Activated CD8-positive, alpha-beta T cell treated with anti-CD3 and anti-CD28 coated beads for 36 hours (primary cell): ENCODE measurements at regions not wholly inside any gene's neighbourhood (a gene's known extent, or its start where the extent isn't known, plus 50 kb on each side); places are given as distances from the start of the nearest gene placed in this dataset.

Experiments
- ATAC-seq: fragments of 200-7000 bp; cut with Tn5 transposase; one replicate; pipeline ENCODE4 v1.10.0; 2021; ENCODE audit warnings: mild to moderate bottlenecking, moderate library complexity
- CTCF ChIA-PET: fragments of 350-600 bp; sonication (Branson Sonifier 250); formaldehyde crosslinking; loops from one replicate; lab custom pipeline; 2021; ENCODE audit warnings: antibody characterized with exemption; lab: Charles Lee
- POLR2A ChIA-PET: fragments of 350-600 bp; sonication (Branson Sonifier 250); formaldehyde crosslinking; loops from one replicate; lab custom pipeline; 2021; ENCODE audit warnings: antibody characterized with exemption; lab: Charles Lee
- DNase-seq: peaks from one replicate; pipeline ENCODE4 v3.0.0-alpha.2; 2020
- H3K27ac Mint-ChIP-seq: one replicate; pipeline ENCODE4 v1.8.0; 2021; ENCODE audit warnings: mild to moderate bottlenecking, mixed read lengths
- H3K27me3 Mint-ChIP-seq: one replicate; pipeline ENCODE4 v1.8.0; 2021; ENCODE audit warnings: mixed read lengths
- H3K36me3 Mint-ChIP-seq: one replicate; pipeline ENCODE4 v1.8.0; 2021; ENCODE audit warnings: low read depth, mixed read lengths
- H3K4me1 Mint-ChIP-seq: one replicate; pipeline ENCODE4 v1.8.0; 2021; ENCODE audit warnings: low read depth, mixed read lengths
- H3K4me3 Mint-ChIP-seq: one replicate; pipeline ENCODE4 v1.8.0; 2021; ENCODE audit warnings: mild to moderate bottlenecking, moderate library complexity, mixed read lengths
- H3K9me3 Mint-ChIP-seq: one replicate; pipeline ENCODE4 v1.8.0; 2021; ENCODE audit warnings: mixed read lengths
- CTCF ChIP-seq: fragments of 200-600 bp; IDR thresholded peaks from one replicate; pipeline ENCODE4 v1.8.0; 2022; ENCODE audit warnings: antibody characterized with exemption, mild to moderate bottlenecking
- intact Hi-C: fragments of 100-400 bp; cut with micrococcal nuclease; formaldehyde crosslinking; loops from one replicate; pipeline ENCODE4 v1.10.0; 2022

- intact Hi-C loops, result no loop called here
- ChIA-PET POLR2A (no interaction called here), CTCF (interaction anchor here (1.3 kb wide), 1 partner anchor 16 kb away, joined by 3 read pairs; no protein-coding TSS in a partner anchor)
- Mint-ChIP-seq H3K36me3 (no peaks in the 10 kb centered on the region), H3K27me3 (no peaks in the 10 kb centered on the region), H3K27ac (no peak overlapping the region), H3K9me3 (no peaks in the 10 kb centered on the region), H3K4me1 (no peaks in the 10 kb centered on the region), H3K4me3 (no peak overlapping the region)
- no peak for TF ChIP-seq CTCF
- ATAC-seq (no peak), DNase-seq (no peak)
Measured at GRCh38 chr17:13352747-13353415, 248.8 kb downstream of the HS3ST3A1 start.

- POLR2A ChIA-PET, result no interaction called here
- no peaks in the 10 kb centered on the region for H3K9me3 Mint-ChIP-seq
- no peak overlapping the region for H3K4me3 Mint-ChIP-seq
- CTCF ChIA-PET, result no interaction called here
- TF ChIP-seq CTCF, result no peak
- H3K4me1 Mint-ChIP-seq, result peaks cover 7% of the 10 kb centered on the region
- ATAC-seq (no peak), DNase-seq (no peak)
- intact Hi-C loops, result no loop called here
- no peak overlapping the region for H3K27ac Mint-ChIP-seq
- no peaks in the 10 kb centered on the region for H3K27me3 Mint-ChIP-seq
- H3K36me3 Mint-ChIP-seq, result no peaks in the 10 kb centered on the region
Measured at GRCh38 chr17:13351046-13351445, 250.7 kb downstream of the HS3ST3A1 start.

GRCh38 chr17:13350466-13350865 lies 251.3 kb downstream of the HS3ST3A1 start:
- CTCF ChIA-PET, result no interaction called here
- ATAC-seq (no peak), DNase-seq (no peak)
- no peaks in the 10 kb centered on the region for H3K36me3 Mint-ChIP-seq
- TF ChIP-seq CTCF, result no peak
- H3K4me3 Mint-ChIP-seq, result no peak overlapping the region
- peaks cover 7% of the 10 kb centered on the region for H3K4me1 Mint-ChIP-seq
- H3K27me3 Mint-ChIP-seq, result no peaks in the 10 kb centered on the region
- no peaks in the 10 kb centered on the region for H3K9me3 Mint-ChIP-seq
- H3K27ac Mint-ChIP-seq, result no peak overlapping the region
- POLR2A ChIA-PET, result no interaction called here
- intact Hi-C loops, result no loop called here

- Mint-ChIP-seq H3K9me3 (no peaks in the 10 kb centered on the region), H3K27me3 (no peaks in the 10 kb centered on the region), H3K4me3 (no peak overlapping the region), H3K4me1 (peaks cover 7% of the 10 kb centered on the region), H3K36me3 (no peaks in the 10 kb centered on the region), H3K27ac (no peak overlapping the region)
- ChIA-PET POLR2A (no interaction called here), CTCF (interaction anchor here (0.8 kb wide), 1 partner anchor 9 kb away, joined by 3 read pairs; no protein-coding TSS in a partner anchor)
- DNase-seq (peak; percentile 5), ATAC-seq (peak; percentile 30)
- no peak for TF ChIP-seq CTCF
- intact Hi-C loops, result no loop called here
Measured at GRCh38 chr17:13346996-13347762, 254.6 kb downstream of the HS3ST3A1 start.

- peaks cover 7% of the 10 kb centered on the region for H3K4me1 Mint-ChIP-seq
- no peak for TF ChIP-seq CTCF
- intact Hi-C loops, result no loop called here
Measured at GRCh38 chr17:13346592-13346991, 255.1 kb downstream of the HS3ST3A1 start.

More at GRCh38 chr17:13346592-13346991, 255.1 kb downstream of the HS3ST3A1 start:
- Mint-ChIP-seq H3K27ac (no peak overlapping the region), H3K36me3 (no peaks in the 10 kb centered on the region), H3K4me3 (no peak overlapping the region), H3K9me3 (no peaks in the 10 kb centered on the region), H3K27me3 (no peaks in the 10 kb centered on the region)
- DNase-seq (no peak), ATAC-seq (no peak)
- CTCF ChIA-PET, result interaction anchor here (0.8 kb wide), 1 partner anchor 9 kb away, joined by 3 read pairs; no protein-coding TSS in a partner anchor
- POLR2A ChIA-PET, result no interaction called here
